ENCODE measurements at regions not wholly inside any gene's neighbourhood (a gene's known extent, or its start where the extent isn't known, plus 50 kb on each side); places are given as distances from the start of the nearest gene placed in this dataset.

DNA sequence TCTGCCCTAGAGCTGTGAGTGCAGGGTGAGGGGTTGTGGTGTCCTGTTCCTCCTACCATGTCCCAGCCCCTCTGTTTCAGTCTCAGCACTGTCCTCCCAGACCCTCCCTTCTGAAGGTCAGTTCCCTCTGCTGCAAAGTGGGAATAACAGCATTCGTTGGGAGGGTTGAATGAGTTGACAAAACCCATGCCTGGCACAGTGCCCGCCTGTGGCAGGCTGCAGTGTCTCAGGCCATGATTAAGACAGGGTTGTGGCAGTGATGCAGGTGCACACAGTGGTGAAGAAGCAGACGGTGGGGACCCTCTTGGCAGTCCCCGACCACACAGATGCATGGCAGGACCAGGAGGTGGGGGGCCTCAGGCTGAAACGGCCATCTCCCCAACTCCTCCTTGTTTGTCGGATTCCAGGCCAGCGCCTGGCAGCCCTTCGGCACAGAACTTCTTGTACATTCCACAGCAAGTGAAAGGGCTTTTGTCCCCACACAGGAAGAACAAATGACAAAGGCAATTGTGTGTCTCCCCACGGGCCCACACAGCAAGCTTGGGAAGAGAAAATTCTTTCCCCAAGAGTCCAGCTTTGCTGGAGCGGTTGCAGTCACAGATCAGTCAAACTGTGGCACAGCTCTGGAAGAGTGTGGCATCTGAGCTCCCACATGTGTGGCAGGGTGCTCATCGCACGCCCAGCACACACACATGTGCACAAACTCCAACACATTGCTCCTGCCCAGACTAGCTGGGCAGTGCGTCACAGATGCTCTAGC, 58.1 kb upstream of the EPCAM start:
- Histone ChIP-seq H3K4me3 (no peak overlapping the region), H2AFZ (ENCODE audit: low read depth, low read length) (no peak overlapping the region), H3K4me2 (ENCODE audit: insufficient read depth, low read length) (no peak overlapping the region), H3K4me1 (replicated peaks in 1 of 2; ENCODE audit: control insufficient read depth in 2 of 2, insufficient read depth in 2 of 2, low read length in 2 of 2) (peaks cover 16 to 17% of the 10 kb centered on the region in 2 experiments), H3K79me2 (ENCODE audit: control insufficient read depth, insufficient read depth, low read length) (no peaks in the 10 kb centered on the region), H3K36me3 (ENCODE audit: control insufficient read depth, insufficient read depth, low read length) (no peaks in the 10 kb centered on the region), H4K20me1 (replicated peaks; ENCODE audit: control insufficient read depth, insufficient read depth, low read length) (no peaks in the 10 kb centered on the region), H3K9me3 (replicated peaks; ENCODE audit: control insufficient read depth, insufficient read depth, low read depth, low read length) (no peaks in the 10 kb centered on the region), H3K9ac (ENCODE audit: insufficient read depth in 1 of 2, low read depth in 2 of 2, low read length in 2 of 2) (no peak overlapping the region), H3K9me1 (ENCODE audit: control insufficient read depth, insufficient read depth, low read length) (no peaks in the 10 kb centered on the region), H3K27me3 (ENCODE audit: control insufficient read depth in 2 of 2, insufficient read depth in 2 of 2, low read length in 2 of 2) (peaks cover 0 to under 1% of the 10 kb centered on the region in 2 experiments; a peak in 1 of 5 replicates), H3K27ac (ENCODE audit: extremely low read depth, low read depth, low read length) (no peak overlapping the region)
- 65% methylated on average over 12 of the region's 13 CpGs for WGBS (ENCODE audit: insufficient coverage, low coverage, missing lambda C conversion rate)
- no peak for ATAC-seq
- in situ Hi-C loops (cut with MboI) (loop anchor here (25.0 kb wide), 1 partner anchor 1324 kb away; no protein-coding TSS in a partner anchor), intact Hi-C loops (cut with micrococcal nuclease) (no loop called here)
- no TSS peak for BruUV-seq (replicated peaks)
- FAIRE-seq: no peak
- DNase-seq (ENCODE audit: extremely low read depth in 1 of 4, low spot score in 3 of 4): no peak
- TF ChIP-seq NFIC (IDR thresholded peaks at IDR 0.05): peak; percentile 29; the same call in 1 of the 2 replicates
- TF ChIP-seq ERF (CRISPR knock-in tag; IDR thresholded peaks at IDR 0.05): no peak
- ChIA-PET POLR2A (interaction anchor here (0.6 kb wide), 1 partner anchor 474 kb away, joined by 3 read pairs; no protein-coding TSS in a partner anchor), CTCF (ENCODE audit: low intra/inter-chr PET ratio) (no interaction called here)

DNA sequence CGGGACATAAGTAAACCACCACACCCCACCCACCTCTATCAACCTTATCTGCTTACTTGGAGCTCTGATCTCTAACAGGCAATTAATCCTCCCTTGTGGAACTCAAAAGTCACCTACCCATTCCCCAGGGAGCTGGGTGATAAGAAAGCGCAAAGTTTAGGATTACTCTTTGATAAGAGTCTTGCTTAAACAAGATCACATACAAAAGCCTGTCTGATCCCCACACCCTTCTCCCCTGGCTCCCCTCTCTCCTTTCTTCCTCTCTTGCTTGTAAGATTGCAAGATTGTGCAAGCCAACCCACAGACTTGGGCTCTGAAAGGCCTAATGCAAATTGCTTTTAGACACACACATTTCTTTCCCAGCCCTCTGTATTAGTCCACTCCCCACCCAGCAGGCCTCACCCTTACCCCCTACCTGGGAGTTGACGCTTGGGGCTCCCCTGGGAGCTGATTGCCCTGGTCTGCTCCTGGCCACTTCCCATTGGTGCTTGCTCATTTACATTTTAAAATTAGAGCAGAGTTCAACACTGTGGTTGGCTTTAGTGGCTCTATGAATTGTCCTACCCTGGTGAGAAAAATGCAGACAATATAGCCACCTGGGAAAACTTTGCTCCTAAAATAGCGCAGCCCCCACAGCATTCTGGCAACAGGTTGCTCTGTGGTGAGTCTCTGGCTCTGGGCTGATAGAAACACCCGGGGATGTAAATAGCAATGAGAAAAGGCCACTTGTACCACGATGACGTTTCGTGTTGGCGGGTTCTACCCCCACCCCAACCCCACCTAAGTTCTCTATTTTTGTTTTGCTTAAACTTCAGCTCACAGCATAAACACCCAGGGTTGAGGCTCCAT, 58.9 kb upstream of the EPCAM start:
- H3K4me1 ChIP-seq (replicated peaks in 1 of 2; ENCODE audit: control insufficient read depth in 2 of 2, insufficient read depth in 2 of 2, low read length in 2 of 2): peaks cover 16 to 17% of the 10 kb centered on the region in 2 experiments
- POLR2A ChIA-PET: interaction anchor here (0.6 to 1.2 kb wide), 3 partner anchors 9 to 325 kb away, joined by 3 read pairs; no protein-coding TSS in a partner anchor
- no TSS peak for BruUV-seq (replicated peaks)
- H3K4me3 ChIP-seq: no peak overlapping the region
- 23% methylated on average over 9 of the region's 9 CpGs for WGBS (ENCODE audit: insufficient coverage, low coverage, missing lambda C conversion rate)
- H3K9me3 ChIP-seq (replicated peaks; ENCODE audit: control insufficient read depth, insufficient read depth, low read depth, low read length): no peaks in the 10 kb centered on the region
- H3K4me2 ChIP-seq (ENCODE audit: insufficient read depth, low read length): no peak overlapping the region
- no peaks in the 10 kb centered on the region for H4K20me1 ChIP-seq (replicated peaks; ENCODE audit: control insufficient read depth, insufficient read depth, low read length)
- no peaks in the 10 kb centered on the region for H3K79me2 ChIP-seq (ENCODE audit: control insufficient read depth, insufficient read depth, low read length)
- CTCF ChIA-PET (ENCODE audit: low intra/inter-chr PET ratio): no interaction called here
- FAIRE-seq (no peak), ATAC-seq (peak; percentile 51), DNase-seq (ENCODE audit: extremely low read depth in 1 of 4, low spot score in 3 of 4) (peak; percentile 33 to 70 (median 58))
- no peaks in the 10 kb centered on the region for H3K36me3 ChIP-seq (ENCODE audit: control insufficient read depth, insufficient read depth, low read length)
- peak overlapping the region in 1 of 2 experiments; percentile 72; a peak in 1 of 4 replicates for H3K9ac ChIP-seq (ENCODE audit: insufficient read depth in 1 of 2, low read depth in 2 of 2, low read length in 2 of 2)
- in situ Hi-C loops (cut with MboI) (loop anchor here (25.0 kb wide), 1 partner anchor 1323 kb away; no protein-coding TSS in a partner anchor), intact Hi-C loops (cut with micrococcal nuclease) (no loop called here)
- H3K27ac ChIP-seq (ENCODE audit: extremely low read depth, low read depth, low read length): no peak overlapping the region
- no peak overlapping the region for H2AFZ ChIP-seq (ENCODE audit: low read depth, low read length)
- H3K27me3 ChIP-seq (ENCODE audit: control insufficient read depth in 2 of 2, insufficient read depth in 2 of 2, low read length in 2 of 2): peaks cover under 1 to 6% of the 10 kb centered on the region in 2 experiments; a peak in 4 of 5 replicates
- no peaks in the 10 kb centered on the region for H3K9me1 ChIP-seq (ENCODE audit: control insufficient read depth, insufficient read depth, low read length)
- TF ChIP-seq ZNF778 (CRISPR knock-in tag; IDR thresholded peaks at IDR 0.05) (no peak), MEIS2 (IDR thresholded peaks at IDR 0.05; ENCODE audit: partially characterized antibody) (peak; percentile 45), CTBP1 (IDR thresholded peaks at IDR 0.05; ENCODE audit: borderline replicate concordance) (peak; percentile 79; the same call in 1 of the 2 replicates), SIN3B (IDR thresholded peaks at IDR 0.05; ENCODE audit: low read depth) (no peak), HIVEP1 (CRISPR knock-in tag; IDR thresholded peaks at IDR 0.05) (no peak), SETDB1 (IDR thresholded peaks at IDR 0.05; ENCODE audit: low read length) (no peak), HDAC1 (IDR thresholded peaks at IDR 0.05) (peak in 1 of 2 experiments; percentile 58; a peak in 2 of 4 replicates), HNRNPL (IDR thresholded peaks at IDR 0.05; ENCODE audit: low read depth, low read length) (no peak), ZEB2 (IDR thresholded peaks at IDR 0.05) (peak; percentile 50; the same call in 1 of the 2 replicates), L3MBTL2 (IDR thresholded peaks at IDR 0.05) (no peak), CEBPB (tag; IDR thresholded peaks at IDR 0.05) (peak; percentile 90), MTA1 (IDR thresholded peaks at IDR 0.05; ENCODE audit: borderline replicate concordance) (peak; percentile 73; the same call in 1 of the 2 replicates), NFATC3 (IDR thresholded peaks at IDR 0.05) (no peak), U2AF1 (optimal IDR thresholded peaks at IDR 0.05; ENCODE audit: low read depth, low read length) (no peak), CCNT2 (IDR thresholded peaks at IDR 0.05; ENCODE audit: borderline replicate concordance, extremely low read depth, insufficient read length, low read depth, low read length) (no peak)

Measured in K562 (cell line).